ENCODE measurements at regions not wholly inside any gene's neighbourhood (a gene's known extent, or its start where the extent isn't known, plus 50 kb on each side); places are given as distances from the start of the nearest gene placed in this dataset.
"Not testable (repeated sequence)": the region's sequence is repeated elsewhere in the genome, so short reads cannot be mapped to it uniquely, and the experiment has no call there.

GRCh38 chr1:55784941-55785450 is 569.8 kb upstream of the USP24 start:
- TF ChIP-seq EP300 (IDR thresholded peaks at IDR 0.05), result not testable (repeated sequence)
- TF ChIP-seq, protein P1, sequence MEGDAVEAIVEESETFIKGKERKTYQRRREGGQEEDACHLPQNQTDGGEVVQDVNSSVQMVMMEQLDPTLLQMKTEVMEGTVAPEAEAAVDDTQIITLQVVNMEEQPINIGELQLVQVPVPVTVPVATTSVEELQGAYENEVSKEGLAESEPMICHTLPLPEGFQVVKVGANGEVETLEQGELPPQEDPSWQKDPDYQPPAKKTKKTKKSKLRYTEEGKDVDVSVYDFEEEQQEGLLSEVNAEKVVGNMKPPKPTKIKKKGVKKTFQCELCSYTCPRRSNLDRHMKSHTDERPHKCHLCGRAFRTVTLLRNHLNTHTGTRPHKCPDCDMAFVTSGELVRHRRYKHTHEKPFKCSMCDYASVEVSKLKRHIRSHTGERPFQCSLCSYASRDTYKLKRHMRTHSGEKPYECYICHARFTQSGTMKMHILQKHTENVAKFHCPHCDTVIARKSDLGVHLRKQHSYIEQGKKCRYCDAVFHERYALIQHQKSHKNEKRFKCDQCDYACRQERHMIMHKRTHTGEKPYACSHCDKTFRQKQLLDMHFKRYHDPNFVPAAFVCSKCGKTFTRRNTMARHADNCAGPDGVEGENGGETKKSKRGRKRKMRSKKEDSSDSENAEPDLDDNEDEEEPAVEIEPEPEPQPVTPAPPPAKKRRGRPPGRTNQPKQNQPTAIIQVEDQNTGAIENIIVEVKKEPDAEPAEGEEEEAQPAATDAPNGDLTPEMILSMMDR (IDR thresholded peaks at IDR 0.05), result not testable (repeated sequence)

Measured in tibial nerve (tissue), 4 donors.